ENCODE measurements at regions not wholly inside any gene's neighbourhood (a gene's known extent, or its start where the extent isn't known, plus 50 kb on each side); places are given as distances from the start of the nearest gene placed in this dataset.

DNA sequence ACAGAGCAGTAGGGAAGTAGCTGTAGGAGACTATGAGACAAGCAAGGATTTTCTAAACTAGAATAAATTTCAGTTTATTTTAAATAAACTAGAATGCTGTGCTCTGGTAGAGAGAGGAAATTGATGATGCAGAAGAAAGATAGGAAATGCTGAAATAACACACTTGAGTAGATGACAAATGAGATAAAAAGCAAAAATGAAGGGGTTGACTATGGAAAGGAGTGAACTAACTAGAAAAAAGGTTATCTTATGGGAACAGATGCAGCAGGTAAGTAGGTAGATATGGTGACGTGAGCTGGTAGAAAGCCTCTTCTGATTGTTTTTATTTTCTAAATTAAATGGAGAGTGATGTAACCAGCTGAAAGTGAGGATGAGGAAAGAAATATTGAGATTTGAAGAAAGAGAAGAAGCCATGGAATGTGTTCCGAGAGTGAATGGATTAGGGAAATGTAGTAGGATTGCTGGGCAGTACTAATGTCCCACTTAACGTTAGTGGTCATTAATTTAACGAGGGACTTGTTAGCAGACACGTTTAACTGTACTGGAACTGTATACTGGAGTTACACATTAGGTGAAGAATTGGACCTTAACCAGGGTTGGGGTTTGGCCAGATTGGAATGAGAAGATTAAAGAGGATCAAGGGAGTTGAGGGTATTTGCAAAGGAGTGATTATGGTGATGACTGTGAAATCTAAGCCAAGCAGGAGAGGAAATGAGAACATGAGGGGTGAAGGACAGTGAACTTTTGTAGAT, 196.5 kb downstream of the TANC2 start:
- no peak overlapping the region for H2BK15ac ChIP-seq (ENCODE audit: low read depth, low read length)
- no peak overlapping the region for H3K4me3 Mint-ChIP-seq
- H3T11ph ChIP-seq (ENCODE audit: low read length), result no peak overlapping the region
- no peaks in the 10 kb centered on the region for H3K79me2 ChIP-seq (ENCODE audit: insufficient read depth, low read length)
- TF ChIP-seq, protein P1, sequence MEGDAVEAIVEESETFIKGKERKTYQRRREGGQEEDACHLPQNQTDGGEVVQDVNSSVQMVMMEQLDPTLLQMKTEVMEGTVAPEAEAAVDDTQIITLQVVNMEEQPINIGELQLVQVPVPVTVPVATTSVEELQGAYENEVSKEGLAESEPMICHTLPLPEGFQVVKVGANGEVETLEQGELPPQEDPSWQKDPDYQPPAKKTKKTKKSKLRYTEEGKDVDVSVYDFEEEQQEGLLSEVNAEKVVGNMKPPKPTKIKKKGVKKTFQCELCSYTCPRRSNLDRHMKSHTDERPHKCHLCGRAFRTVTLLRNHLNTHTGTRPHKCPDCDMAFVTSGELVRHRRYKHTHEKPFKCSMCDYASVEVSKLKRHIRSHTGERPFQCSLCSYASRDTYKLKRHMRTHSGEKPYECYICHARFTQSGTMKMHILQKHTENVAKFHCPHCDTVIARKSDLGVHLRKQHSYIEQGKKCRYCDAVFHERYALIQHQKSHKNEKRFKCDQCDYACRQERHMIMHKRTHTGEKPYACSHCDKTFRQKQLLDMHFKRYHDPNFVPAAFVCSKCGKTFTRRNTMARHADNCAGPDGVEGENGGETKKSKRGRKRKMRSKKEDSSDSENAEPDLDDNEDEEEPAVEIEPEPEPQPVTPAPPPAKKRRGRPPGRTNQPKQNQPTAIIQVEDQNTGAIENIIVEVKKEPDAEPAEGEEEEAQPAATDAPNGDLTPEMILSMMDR (conservative IDR thresholded peaks at IDR 0.05), result no peak
- H3K14ac ChIP-seq (ENCODE audit: insufficient read depth, low read length), result no peak overlapping the region
- no peaks in the 10 kb centered on the region for H3K9me3 Mint-ChIP-seq
- H3K36me3 Mint-ChIP-seq (ENCODE audit: insufficient read depth in 1 of 3, low read depth in 3 of 3), result no peaks in the 10 kb centered on the region
- no peaks in the 10 kb centered on the region for H3K4me1 ChIP-seq (ENCODE audit: insufficient read depth, low read length)
- no peak overlapping the region for H3K27ac Mint-ChIP-seq
- H3K9me3 ChIP-seq (ENCODE audit: control insufficient read depth, low read depth, low read length), result no peaks in the 10 kb centered on the region
- H3K4ac ChIP-seq (ENCODE audit: low read depth, low read length), result no peak overlapping the region
- no peak overlapping the region for H3K56ac ChIP-seq (ENCODE audit: insufficient read length, low read depth, low read length)
- no peak overlapping the region for H2AFZ ChIP-seq (ENCODE audit: low read length)
- DNase-seq, result no peak
- no peak overlapping the region for H2BK5ac ChIP-seq (ENCODE audit: insufficient read length, low read length)
- H3K23me2 ChIP-seq (ENCODE audit: insufficient read length, low read depth, low read length, poor library complexity, severe bottlenecking), result no peaks in the 10 kb centered on the region
- no peak overlapping the region for H4K8ac ChIP-seq (replicated peaks; ENCODE audit: insufficient read length, low read depth, low read length)
- H2BK120ac ChIP-seq (ENCODE audit: low read depth, low read length, poor library complexity, severe bottlenecking), result no peak overlapping the region
- no peak overlapping the region for H3K18ac ChIP-seq (ENCODE audit: insufficient read length, low read depth, low read length)
- H3K4me1 Mint-ChIP-seq, result no peaks in the 10 kb centered on the region
- H3K27ac ChIP-seq (ENCODE audit: insufficient read length, low read depth, low read length), result no peak overlapping the region
- H2BK20ac ChIP-seq (ENCODE audit: low read depth, low read length, poor library complexity, severe bottlenecking), result no peak overlapping the region
- no peaks in the 10 kb centered on the region for H3K79me1 ChIP-seq (ENCODE audit: insufficient read depth, low read depth, low read length, poor library complexity, severe bottlenecking)
- 100% methylated on average over 1 of the region's 5 CpGs for WGBS (ENCODE audit: extremely low coverage, insufficient read length, low lambda C conversion rate)
- no peak overlapping the region for H3K4me2 ChIP-seq (ENCODE audit: insufficient read depth, insufficient read length, low read length)
- H3K23ac ChIP-seq (ENCODE audit: insufficient read length, low read depth, low read length), result no peak overlapping the region
- no peak overlapping the region for H3K9ac ChIP-seq (ENCODE audit: extremely low read depth, insufficient read length, low read length)
- no peak overlapping the region for H4K91ac ChIP-seq (ENCODE audit: insufficient read length, low read depth, low read length)
- no peaks in the 10 kb centered on the region for H4K20me1 ChIP-seq (ENCODE audit: control insufficient read depth, insufficient read depth, insufficient read length)
- H3K27me3 Mint-ChIP-seq (ENCODE audit: low read depth), result no peaks in the 10 kb centered on the region
- H2AK5ac ChIP-seq (ENCODE audit: insufficient read length, low read length), result no peak overlapping the region
- H4K5ac ChIP-seq (ENCODE audit: insufficient read length, low read depth, low read length), result no peak overlapping the region
- no peaks in the 10 kb centered on the region for H3K27me3 ChIP-seq (ENCODE audit: insufficient read depth, low read length)
- H2BK12ac ChIP-seq (ENCODE audit: insufficient read length, low read depth, low read length), result no peak overlapping the region
